Epithelial cell of proximal tubule (primary cell): ENCODE measurements at regions not wholly inside any gene's neighbourhood (a gene's known extent, or its start where the extent isn't known, plus 50 kb on each side); places are given as distances from the start of the nearest gene placed in this dataset.
"Not testable (repeated sequence)": the region's sequence is repeated elsewhere in the genome, so short reads cannot be mapped to it uniquely, and the experiment has no call there.

Experiments
- DNase-seq: peaks from one replicate; pipeline ENCODE4 v3.0.0-alpha.2; 2011; ENCODE audit warnings: low read depth
- H3K4me3 ChIP-seq: 2 replicates; pipeline ENCODE4 v1.5.1; 2011; ENCODE audit warnings: low read depth, mild to moderate bottlenecking, low read length
- TF ChIP-seq, protein P1 (sequence below): conservative IDR thresholded peaks from 2 replicates; pipeline ENCODE4 v1.5.1; 2012; ENCODE audit warnings: low read depth, mild to moderate bottlenecking, low read length

DNA sequence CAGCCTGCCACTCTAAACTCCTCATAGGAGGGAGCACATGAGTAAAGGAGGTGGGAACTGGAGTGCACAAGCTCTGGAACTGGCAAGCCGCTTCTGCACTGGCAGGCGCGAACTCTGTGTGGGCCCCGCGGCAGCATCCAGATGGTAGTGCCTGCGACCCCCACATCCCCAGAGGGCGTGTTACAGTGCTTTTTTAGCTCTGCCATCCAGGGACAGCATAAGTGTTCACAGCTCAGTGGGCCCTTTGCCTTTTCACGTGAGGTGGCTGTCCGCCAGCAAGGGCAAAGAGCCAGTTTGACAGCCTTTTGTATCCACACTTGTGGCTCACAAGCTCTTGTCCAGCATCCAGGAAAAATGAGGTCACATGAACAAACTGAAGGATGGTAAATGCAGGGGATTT lies 581.6 kb upstream of the DIAPH2 start:
- TF ChIP-seq, protein P1, sequence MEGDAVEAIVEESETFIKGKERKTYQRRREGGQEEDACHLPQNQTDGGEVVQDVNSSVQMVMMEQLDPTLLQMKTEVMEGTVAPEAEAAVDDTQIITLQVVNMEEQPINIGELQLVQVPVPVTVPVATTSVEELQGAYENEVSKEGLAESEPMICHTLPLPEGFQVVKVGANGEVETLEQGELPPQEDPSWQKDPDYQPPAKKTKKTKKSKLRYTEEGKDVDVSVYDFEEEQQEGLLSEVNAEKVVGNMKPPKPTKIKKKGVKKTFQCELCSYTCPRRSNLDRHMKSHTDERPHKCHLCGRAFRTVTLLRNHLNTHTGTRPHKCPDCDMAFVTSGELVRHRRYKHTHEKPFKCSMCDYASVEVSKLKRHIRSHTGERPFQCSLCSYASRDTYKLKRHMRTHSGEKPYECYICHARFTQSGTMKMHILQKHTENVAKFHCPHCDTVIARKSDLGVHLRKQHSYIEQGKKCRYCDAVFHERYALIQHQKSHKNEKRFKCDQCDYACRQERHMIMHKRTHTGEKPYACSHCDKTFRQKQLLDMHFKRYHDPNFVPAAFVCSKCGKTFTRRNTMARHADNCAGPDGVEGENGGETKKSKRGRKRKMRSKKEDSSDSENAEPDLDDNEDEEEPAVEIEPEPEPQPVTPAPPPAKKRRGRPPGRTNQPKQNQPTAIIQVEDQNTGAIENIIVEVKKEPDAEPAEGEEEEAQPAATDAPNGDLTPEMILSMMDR, result no peak
- H3K4me3 ChIP-seq, result no peak overlapping the region
- DNase-seq, result no peak

DNA sequence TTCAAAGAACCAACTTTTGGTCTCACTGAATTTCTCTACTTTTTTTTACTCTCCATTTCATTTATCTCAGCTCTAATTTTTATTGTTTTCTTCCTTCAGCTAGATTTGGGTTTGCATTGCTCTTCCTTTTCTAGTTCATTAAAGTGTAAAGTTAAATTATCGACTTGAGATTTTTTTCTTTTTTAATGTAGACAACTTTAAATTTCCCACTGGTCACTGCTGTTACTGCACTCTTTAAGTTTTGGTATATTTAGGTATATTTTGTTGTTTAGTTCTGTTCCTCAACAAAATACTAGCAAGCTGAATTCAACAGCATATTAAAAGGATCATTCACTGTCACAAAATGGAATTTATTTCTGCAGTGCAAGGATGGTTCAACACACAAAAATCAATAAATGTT lies 572.0 kb upstream of the DIAPH2 start:
- no peak for DNase-seq
- TF ChIP-seq, protein P1, result no peak
- no peak overlapping the region for H3K4me3 ChIP-seq

DNA sequence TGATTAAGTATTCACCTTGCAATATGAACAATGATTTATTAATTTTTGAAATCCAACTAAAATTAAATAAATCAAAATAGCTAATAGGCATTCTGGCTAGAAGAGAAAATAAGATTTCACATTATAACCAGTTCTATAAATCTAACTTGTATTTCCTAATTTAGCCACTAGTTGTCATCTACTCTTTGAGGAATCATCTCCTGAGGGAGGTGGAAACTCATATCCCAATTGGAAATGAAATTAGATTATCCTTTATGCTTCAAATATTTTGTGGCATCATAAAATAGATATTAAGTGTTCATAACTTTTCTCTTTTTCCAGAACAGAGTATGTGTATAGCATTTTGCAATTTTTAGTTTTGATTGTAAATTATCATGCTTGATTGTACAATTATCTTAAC lies 558.5 kb upstream of the DIAPH2 start:
- H3K4me3 ChIP-seq, result no peak overlapping the region
- no peak for DNase-seq
- TF ChIP-seq, protein P1, result no peak

DNA sequence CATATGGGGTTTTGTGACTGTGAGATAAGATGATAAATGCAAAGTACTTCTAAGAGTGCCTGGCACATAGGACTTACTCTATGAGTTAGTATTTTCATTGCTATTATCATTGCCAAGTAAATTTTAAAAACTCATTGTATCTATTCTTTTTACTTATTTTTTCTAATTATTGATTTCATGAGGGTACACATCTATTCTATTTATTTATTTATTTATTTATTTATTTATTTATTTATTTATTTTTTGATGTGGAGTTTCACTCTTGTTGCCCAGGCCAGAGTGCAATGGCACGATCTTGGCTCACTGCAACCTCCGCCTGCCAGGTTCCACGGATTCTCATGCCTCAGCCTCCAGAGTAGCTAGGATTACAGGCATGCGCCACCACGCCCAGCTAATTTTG lies 556.6 kb upstream of the DIAPH2 start:
- DNase-seq, H3K4me3 ChIP-seq: not testable (repeated sequence)

DNA sequence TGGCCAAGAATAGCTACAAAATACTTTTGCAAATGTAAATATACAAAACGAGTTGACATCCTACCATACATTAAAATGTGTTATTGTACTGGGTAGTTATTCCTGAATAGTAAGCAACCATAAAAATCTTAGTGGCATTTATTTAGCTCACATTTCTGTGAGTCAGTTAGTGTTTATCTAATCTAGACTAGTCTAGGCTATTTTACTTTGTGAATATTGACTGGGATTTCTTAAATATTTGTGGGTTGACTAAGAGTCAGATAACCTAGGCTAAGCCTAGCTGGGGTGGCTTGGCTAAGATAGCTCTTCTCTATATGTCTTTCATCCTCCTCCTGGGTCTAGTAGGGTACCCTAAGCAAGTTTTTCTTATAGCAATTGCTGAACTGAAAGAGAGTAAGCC lies 543.8 kb upstream of the DIAPH2 start:
- no peak overlapping the region for H3K4me3 ChIP-seq
- DNase-seq, result no peak
- TF ChIP-seq, protein P1, result no peak

DNA sequence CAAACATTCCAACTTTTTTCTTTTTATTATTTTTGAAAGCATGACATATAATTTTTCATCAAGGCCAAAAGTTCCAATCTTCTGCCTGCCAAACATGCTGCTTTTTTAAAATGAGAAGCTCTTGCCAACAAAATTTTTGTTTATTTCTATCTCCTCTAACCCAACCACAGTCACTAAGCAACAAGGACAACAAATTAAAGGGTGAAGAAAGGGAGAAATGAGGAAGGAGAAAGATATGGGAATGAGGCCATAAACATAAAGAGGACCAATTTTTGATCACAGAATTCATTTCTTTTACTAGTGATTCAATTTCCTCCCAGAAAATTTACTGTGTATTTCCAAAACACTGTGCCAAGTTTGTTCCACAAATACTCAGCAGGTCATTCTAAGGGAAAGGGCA lies 537.0 kb upstream of the DIAPH2 start:
- no peak for DNase-seq
- H3K4me3 ChIP-seq, result no peak overlapping the region
- TF ChIP-seq, protein P1, result no peak

DNA sequence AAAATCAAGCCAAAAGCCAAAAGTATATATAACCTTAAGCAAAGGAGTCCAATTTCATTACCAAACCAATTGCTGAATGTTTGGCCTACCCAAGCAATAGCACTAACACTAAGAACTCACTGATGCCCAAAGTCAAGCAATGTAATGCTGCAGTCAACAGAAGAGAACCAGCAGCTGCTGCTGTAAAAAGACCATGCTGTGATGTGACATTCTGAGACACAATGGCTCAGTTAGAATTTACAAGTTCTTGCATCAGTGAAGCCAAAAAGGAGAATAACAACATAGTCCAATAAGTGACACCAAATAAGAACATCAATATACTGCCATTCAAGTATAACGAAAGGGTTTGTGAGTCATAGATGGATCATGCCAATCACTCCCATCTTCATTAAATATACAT lies 514.0 kb upstream of the DIAPH2 start:
- TF ChIP-seq, protein P1, result no peak
- DNase-seq, result no peak
- H3K4me3 ChIP-seq, result no peak overlapping the region

DNA sequence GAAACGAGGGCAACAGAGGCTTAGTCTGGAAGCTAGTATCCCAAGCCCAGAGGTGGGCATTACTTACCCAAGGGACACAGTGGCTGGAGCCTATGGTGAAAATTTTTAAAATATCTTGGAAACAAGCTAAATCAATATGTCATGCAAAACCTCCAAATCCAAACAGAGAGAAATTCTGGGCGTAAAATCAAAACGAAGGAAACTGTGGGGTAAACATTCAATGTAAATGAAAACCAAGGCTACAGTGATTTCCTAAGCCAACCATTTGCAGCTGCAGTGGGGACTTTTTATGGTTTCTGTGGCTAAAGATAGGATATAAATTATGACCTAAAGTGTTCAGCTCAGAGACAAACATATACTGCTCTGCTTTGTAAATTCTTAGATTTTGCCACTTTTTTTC lies 507.7 kb upstream of the DIAPH2 start:
- no peak overlapping the region for H3K4me3 ChIP-seq
- no peak for DNase-seq
- TF ChIP-seq, protein P1, result no peak
